OCI-LY7 (cell line): ENCODE measurements at regions not wholly inside any gene's neighbourhood (a gene's known extent, or its start where the extent isn't known, plus 50 kb on each side); places are given as distances from the start of the nearest gene placed in this dataset.

Experiments used
- EZH2phosphoT487 ChIP-seq: fragments of 200-600 bp; sonication (generic); IDR thresholded peaks from 2 replicates; pipeline ENCODE4 v1.6.1; 2018; ENCODE audit warnings: low read depth, borderline replicate concordance, mild to moderate bottlenecking, mixed run types, antibody characterized with exemption, low read length, moderate library complexity, mixed read lengths
- TF ChIP-seq, protein P1 (sequence below): fragments of 200-600 bp; sonication (generic); conservative IDR thresholded peaks from 2 replicates; pipeline ENCODE4 v1.5.1; 2014; ENCODE audit warnings: mild to moderate bottlenecking, antibody characterized with exemption, low read length, moderate library complexity, mixed read lengths

- TF ChIP-seq, protein P1, sequence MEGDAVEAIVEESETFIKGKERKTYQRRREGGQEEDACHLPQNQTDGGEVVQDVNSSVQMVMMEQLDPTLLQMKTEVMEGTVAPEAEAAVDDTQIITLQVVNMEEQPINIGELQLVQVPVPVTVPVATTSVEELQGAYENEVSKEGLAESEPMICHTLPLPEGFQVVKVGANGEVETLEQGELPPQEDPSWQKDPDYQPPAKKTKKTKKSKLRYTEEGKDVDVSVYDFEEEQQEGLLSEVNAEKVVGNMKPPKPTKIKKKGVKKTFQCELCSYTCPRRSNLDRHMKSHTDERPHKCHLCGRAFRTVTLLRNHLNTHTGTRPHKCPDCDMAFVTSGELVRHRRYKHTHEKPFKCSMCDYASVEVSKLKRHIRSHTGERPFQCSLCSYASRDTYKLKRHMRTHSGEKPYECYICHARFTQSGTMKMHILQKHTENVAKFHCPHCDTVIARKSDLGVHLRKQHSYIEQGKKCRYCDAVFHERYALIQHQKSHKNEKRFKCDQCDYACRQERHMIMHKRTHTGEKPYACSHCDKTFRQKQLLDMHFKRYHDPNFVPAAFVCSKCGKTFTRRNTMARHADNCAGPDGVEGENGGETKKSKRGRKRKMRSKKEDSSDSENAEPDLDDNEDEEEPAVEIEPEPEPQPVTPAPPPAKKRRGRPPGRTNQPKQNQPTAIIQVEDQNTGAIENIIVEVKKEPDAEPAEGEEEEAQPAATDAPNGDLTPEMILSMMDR: no peak
- TF ChIP-seq EZH2phosphoT487: no peak
Observed at GRCh38 chr20:53865901-53866793, 204.2 kb downstream of the BCAS1 start.
